HG03103 (cell line): ENCODE measurements at regions not wholly inside any gene's neighbourhood (a gene's known extent, or its start where the extent isn't known, plus 50 kb on each side); places are given as distances from the start of the nearest gene placed in this dataset.

Experiments used
- ATAC-seq: cut with Tn5 transposase; IDR thresholded peaks from one replicate; pipeline ENCODE4 v1.9.1; 2021; ENCODE audit warnings: low read depth; ENCODE audit not compliant: unreplicated experiment

- ATAC-seq, result no peak
Measured at GRCh38 chr14:42228611-42229010, 621.9 kb downstream of the LRFN5 start.

DNA sequence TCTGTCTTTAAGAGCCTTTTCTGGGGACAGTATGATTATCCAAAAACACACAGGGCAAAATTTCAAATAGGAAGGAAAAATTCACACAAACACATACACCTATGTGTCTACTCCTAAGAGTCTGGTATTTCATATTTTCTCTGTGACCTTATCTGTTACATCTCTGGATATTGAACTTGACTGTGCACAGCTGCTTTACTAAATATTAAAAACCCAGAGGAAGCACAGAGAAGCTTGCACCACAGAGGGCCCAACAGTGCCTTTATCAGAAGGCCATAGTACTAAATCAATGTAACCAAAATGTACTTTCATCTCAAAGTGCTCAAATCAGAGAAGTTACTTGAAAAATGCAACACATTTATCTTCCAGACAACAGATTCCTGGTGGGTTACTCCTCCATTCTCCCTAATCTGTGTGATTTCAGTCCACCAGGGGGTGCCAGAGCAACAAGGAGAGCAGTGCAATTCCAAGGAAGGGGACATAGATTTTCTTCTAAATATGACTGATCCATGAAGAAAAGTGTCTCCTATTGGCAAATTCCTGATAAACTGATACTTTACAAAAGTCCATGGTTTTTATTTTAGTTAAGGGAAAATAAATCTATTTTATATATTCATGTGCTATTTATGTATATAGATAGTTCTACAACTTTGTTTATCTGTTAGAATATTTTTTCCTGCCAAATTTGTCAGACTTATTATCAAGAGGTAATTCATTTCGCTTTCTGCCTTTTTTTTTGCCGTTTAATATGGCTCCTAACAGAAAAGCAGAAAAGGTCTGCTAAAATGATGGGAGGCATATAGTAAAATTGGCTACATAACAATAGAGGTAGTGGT, 617.6 kb downstream of the LRFN5 start:
- ATAC-seq, result no peak

GRCh38 chr14:42222924-42223471, 616.3 kb downstream of the LRFN5 start:
- ATAC-seq, result peak; percentile 86

DNA sequence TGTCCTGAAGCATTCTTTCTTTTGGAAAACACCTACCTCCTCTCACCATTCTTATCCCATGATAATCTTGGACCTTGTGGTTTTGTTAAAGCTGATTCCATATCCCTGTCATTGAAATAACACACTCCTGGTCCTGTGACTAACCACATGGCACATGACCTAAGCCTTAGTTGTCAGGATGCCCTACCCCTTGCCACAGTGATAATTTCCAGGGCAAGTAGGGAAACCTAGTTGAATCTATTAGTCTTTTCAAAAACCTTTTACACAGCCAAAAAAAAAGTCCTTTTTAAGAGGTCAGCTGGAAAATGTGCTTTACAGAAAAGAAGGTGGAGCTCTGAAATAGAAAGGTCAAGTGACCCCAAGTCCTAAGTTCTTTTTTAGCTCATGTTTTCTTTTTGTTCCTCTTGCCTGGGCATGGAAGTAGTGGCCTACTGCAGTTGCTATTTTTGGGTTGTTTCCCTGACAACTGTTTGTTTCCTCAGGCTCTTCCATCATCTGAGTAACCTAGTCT, 608.4 kb downstream of the LRFN5 start:
- no peak for ATAC-seq

- no peak for ATAC-seq
Measured at GRCh38 chr14:42200957-42201356, 594.3 kb downstream of the LRFN5 start.

DNA sequence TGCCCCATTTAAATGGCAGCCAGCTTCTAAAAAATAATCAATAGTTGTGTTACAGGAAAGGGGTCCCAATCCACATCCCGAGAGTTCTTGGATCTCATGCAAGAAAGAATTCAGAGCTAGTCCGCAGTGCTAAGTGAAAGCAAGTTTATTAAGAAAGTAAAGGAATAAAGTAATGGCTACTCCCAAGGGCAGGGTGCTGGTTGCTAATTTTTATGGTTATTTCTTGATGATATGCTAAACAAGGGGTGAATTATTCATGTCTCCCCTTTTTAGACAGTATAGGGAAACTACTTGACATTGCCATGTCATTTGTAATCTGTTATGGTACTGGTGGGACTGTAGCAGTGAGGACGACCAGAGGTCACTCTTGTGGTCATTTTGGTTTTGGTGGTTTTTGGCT, 591.3 kb downstream of the LRFN5 start:
- no peak for ATAC-seq

DNA sequence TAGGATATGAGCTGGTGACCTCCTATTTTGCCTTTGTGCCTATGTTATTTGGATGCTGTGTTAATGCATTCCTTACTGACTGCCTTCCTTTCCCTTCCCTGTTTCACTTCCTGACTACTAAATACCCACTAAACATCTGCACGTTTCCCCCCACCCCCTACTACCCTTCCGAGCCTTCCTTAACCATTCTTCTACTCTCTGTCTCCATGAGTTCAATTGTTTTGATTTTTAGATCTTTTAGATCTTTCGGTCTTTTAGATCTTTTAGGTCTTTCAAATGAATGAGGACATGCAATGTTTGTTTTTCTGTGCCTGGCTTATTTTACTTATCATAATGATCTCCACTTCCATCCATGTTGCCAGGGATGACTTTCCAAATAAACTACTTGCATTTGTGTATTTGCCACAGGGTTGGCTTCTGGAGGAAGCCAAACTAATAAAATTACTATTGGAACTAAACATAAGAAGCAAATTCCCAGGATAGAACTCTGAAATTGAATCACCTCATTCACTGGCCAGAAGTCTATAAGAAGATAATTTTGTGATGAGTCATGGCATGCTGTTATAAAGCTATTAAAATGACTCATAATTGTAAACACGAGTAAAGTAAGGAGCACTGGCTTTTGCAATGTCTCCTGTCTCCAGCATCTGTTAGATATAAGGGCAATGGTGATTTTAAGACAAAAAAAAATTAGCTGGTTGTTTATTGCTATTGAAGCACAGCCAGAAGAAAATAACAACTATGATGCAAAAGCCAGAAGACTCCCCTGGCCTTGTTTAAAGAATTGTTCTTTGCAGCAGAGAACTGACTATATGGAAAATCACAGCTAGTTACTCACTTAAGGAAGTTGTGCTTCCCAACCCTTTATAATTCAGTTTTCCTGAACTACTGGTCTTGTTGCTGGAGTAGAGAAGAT, 586.3 kb downstream of the LRFN5 start:
- no peak for ATAC-seq

DNA sequence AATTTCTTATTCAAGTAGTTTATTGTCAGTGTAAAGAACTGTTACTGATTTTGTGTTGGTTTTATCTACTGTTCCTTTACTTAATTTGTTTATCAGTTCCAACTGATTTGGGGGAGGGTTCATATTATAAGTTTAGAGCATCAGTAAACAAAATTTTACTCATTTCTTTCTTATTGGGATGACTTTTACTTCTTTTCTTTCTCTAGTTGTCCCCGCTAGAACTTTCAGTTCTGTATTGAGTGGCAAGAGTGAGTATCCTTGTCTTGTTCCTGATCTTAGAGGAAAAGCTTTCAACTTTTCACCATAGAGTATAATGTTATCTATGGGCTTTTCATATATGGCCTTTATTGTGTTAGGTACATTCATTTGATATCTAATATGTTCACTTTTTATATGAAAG, 584.1 kb downstream of the LRFN5 start:
- no peak for ATAC-seq

DNA sequence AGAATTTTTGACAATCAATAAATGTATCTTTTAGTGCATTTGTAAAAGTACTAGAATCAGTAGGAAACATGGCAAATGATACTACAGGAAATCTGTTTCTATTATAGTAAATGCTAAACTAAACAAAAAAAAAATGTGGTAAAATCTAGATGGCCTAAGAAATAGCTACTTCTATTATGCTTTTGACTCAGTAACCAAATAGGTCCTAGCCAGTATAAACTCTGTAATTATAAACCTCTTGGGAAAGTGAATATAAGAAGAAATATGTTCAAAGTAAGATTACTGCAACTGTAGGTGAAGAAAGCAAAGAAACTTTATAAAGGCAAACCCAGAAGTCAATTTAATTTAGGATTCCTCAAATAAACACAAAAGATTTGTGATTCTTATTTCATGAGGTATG, 581.2 kb downstream of the LRFN5 start:
- ATAC-seq, result no peak

- no peak for ATAC-seq
Measured at GRCh38 chr14:42185718-42186117, 579.0 kb downstream of the LRFN5 start.

DNA sequence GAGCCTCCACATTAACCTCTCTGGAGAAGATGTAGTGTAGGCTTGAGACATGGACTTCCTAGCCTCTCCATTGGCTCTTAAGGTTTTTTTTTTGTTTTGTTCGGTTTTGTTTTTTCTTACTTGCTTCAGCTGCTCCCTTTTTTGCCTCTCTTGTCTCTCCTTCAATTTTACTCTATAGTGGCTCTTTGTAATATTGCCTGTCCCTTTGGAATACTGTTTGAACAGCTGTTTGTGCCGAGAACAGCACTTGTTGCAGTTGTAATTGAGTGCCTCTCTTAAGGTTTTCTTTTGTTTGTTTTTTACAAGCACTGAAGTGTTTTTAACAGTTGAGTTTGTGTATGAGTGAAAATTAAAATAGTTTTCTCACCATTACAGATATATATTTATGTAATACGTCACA, 567.7 kb downstream of the LRFN5 start:
- no peak for ATAC-seq

DNA sequence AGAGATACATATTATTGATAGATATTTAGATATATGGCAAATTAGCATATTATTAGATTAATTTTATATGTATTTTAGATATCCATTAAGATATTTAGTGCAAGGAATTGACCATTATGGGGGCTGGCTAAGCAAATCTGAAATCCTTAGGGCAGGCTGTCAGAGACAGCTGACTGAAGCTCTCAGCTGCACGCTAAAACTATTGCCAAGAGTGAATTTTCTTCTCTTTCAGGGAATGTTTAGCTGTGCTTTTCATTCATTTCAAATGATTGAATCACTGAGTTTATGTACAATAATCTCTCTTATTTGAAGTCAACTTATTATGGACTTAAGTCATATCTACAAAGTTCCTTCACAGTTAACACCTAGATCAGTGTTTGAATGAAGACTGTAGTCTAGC, 566.5 kb downstream of the LRFN5 start:
- no peak for ATAC-seq

DNA sequence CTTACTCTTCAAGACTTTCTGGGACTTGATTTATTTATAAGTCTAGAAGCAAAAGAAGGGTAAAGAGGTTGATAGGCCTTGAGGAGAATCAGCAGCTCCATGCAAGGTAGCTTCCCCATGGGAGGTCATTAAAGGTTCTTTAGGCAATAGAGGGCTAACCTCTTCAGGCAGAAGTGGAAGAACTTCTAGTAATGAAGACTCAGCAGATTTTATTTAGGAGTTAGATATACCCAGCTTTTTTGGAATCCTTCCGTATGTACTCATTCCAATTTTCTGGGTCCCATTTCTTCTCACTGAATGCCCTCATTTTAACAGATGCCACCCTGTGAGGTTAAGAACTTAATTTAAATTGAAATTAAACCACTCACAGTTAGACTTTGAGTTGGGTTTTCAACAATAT, 565.6 kb downstream of the LRFN5 start:
- no peak for ATAC-seq

DNA sequence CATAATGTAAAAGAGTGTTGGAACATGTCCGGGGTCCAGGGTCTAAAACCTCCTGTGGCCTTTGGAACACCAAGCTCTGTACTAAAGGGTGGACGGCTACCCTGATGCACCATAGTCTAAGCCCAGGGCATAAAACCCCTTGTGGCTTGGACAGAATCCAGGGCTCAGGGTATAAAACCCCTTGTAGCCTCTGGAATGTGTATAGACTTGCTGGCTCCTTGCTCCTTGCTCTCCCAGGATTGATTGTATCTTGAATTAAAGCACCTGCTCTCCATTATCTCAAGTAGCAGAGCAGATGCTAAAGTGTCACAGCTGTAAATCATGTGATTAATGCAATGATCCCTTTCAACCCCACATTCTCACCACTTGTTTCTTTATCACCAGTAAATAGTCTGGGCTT, 556.5 kb downstream of the LRFN5 start:
- ATAC-seq, result no peak

- ATAC-seq, result no peak
Measured at GRCh38 chr14:42159138-42159537, 552.5 kb downstream of the LRFN5 start.

DNA sequence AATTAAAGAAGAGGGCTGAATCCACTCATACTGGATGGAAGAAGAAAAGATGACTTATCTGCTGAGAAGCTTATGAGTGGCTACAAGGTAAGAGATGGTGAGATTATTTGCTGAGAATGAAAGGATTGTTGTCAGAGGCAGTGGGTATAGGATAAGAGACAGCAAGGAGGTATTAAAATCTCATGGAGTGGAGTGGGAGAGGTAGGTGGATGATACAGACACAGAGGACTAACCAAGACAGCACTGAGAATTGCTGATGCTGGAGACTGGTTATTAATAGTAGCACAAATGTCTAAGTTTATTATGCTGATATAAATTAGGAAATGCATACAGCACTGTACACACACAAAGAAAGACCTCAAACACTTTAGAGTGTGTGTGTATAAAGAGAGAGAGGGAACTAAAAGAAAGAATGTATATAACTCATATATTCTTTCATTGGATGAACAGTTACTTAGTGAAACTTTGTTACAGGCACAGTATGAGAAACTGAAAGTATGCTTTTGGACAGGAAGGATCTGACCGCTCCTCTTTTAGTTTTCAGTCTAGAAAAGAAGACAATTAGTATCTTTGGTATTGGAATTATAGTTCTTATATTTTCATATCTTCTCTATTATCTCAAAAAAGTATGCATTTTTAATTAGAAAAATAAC, 543.1 kb downstream of the LRFN5 start:
- ATAC-seq, result peak; percentile 73

DNA sequence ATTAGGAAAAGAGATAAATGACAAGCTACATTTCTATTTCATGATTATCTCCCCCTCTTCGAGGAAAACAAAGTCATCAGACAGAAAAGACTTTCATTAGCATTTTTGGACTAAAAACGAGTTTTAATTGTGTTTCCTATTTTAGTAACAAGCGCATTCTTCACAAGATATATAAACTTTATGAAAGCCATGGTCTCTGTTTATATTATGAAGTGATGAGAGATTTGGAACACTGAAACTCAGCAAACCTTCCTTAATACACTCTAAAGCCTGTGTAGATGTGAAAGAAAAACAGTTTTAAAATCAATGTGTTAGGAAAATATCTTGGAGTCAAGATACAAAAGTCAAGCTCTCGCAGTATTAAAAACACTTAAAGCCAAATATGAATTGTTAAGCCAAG, 539.1 kb downstream of the LRFN5 start:
- no peak for ATAC-seq

- ATAC-seq, result no peak
Measured at GRCh38 chr14:42143114-42143513, 536.4 kb downstream of the LRFN5 start.

GRCh38 chr14:42141328-42141727, 534.7 kb downstream of the LRFN5 start:
- ATAC-seq, result no peak

GRCh38 chr14:42140831-42141279, 534.2 kb downstream of the LRFN5 start:
- no peak for ATAC-seq

DNA sequence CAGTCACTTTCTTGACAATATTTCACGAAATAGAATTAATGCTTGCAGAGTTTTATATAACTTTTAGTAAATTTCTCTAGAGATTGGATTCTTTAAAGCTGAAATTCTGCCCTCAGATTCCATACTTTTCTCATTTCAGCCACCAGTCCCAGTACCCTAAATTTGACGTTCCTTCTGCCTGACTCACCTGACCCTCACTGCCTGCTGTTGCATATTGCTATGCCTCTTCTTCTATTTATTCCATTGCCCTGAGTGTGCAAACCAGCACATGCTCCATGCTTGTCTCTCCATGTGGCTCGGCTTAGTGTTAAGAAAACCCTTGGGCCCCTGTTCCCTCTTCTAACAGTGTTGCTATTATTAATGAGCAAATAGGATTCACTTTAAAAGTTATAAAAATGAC, 533.3 kb downstream of the LRFN5 start:
- no peak for ATAC-seq
